HL-60 (cell line): ENCODE measurements at regions not wholly inside any gene's neighbourhood (a gene's known extent, or its start where the extent isn't known, plus 50 kb on each side); places are given as distances from the start of the nearest gene placed in this dataset.

Source experiments
- POLR2AphosphoS5 ChIP-seq: IDR thresholded peaks from 2 replicates; pipeline ENCODE4 v1.6.1; 2012; ENCODE audit warnings: low read depth
- SPI1 ChIP-seq: IDR thresholded peaks from 2 replicates; pipeline ENCODE4 v1.6.1; 2012; ENCODE audit warnings: low read depth, mild to moderate bottlenecking, borderline replicate concordance
- TF ChIP-seq, protein P1 (sequence below): IDR thresholded peaks from one replicate; pipeline ENCODE4 v1.5.1; 2011; ENCODE audit warnings: low read length, control low read depth, inconsistent platforms; ENCODE audit not compliant: insufficient read depth
- TF ChIP-seq, protein P2 (sequence below): IDR thresholded peaks from 2 replicates; pipeline ENCODE4 v1.6.1; 2012; ENCODE audit warnings: low read depth; ENCODE audit not compliant: insufficient replicate concordance

DNA sequence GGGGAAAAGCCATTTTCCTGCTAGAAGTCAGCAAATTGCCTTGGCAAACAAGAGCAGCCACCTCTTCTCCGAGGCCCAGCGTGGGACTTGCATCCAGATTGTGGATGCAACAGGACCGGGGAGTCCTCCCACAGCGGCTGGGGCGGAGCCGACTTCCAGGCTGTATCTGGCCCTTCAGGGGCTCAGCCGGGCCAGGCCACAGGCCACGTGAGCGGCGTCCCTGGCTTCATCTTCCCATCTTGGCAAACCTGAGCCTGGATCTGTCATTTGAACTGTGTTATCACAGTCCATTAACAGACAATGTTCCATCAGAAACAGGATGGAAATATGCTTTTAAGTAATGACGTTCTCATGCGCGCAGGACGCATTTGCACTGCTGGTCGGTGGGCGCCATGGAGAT lies 483.5 kb upstream of the SALL3 start:
- TF ChIP-seq, protein P1, sequence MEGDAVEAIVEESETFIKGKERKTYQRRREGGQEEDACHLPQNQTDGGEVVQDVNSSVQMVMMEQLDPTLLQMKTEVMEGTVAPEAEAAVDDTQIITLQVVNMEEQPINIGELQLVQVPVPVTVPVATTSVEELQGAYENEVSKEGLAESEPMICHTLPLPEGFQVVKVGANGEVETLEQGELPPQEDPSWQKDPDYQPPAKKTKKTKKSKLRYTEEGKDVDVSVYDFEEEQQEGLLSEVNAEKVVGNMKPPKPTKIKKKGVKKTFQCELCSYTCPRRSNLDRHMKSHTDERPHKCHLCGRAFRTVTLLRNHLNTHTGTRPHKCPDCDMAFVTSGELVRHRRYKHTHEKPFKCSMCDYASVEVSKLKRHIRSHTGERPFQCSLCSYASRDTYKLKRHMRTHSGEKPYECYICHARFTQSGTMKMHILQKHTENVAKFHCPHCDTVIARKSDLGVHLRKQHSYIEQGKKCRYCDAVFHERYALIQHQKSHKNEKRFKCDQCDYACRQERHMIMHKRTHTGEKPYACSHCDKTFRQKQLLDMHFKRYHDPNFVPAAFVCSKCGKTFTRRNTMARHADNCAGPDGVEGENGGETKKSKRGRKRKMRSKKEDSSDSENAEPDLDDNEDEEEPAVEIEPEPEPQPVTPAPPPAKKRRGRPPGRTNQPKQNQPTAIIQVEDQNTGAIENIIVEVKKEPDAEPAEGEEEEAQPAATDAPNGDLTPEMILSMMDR, result no peak
- TF ChIP-seq, protein P2, sequence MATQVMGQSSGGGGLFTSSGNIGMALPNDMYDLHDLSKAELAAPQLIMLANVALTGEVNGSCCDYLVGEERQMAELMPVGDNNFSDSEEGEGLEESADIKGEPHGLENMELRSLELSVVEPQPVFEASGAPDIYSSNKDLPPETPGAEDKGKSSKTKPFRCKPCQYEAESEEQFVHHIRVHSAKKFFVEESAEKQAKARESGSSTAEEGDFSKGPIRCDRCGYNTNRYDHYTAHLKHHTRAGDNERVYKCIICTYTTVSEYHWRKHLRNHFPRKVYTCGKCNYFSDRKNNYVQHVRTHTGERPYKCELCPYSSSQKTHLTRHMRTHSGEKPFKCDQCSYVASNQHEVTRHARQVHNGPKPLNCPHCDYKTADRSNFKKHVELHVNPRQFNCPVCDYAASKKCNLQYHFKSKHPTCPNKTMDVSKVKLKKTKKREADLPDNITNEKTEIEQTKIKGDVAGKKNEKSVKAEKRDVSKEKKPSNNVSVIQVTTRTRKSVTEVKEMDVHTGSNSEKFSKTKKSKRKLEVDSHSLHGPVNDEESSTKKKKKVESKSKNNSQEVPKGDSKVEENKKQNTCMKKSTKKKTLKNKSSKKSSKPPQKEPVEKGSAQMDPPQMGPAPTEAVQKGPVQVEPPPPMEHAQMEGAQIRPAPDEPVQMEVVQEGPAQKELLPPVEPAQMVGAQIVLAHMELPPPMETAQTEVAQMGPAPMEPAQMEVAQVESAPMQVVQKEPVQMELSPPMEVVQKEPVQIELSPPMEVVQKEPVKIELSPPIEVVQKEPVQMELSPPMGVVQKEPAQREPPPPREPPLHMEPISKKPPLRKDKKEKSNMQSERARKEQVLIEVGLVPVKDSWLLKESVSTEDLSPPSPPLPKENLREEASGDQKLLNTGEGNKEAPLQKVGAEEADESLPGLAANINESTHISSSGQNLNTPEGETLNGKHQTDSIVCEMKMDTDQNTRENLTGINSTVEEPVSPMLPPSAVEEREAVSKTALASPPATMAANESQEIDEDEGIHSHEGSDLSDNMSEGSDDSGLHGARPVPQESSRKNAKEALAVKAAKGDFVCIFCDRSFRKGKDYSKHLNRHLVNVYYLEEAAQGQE, result no peak
- TF ChIP-seq POLR2AphosphoS5, result no peak
- no peak for TF ChIP-seq SPI1
